HFFc6 (cell line): ENCODE measurements at regions not wholly inside any gene's neighbourhood (a gene's known extent, or its start where the extent isn't known, plus 50 kb on each side); places are given as distances from the start of the nearest gene placed in this dataset.

ENCODE experiments used
- DNase-seq: peaks from one replicate; pipeline ENCODE4 v3.0.0-alpha.2; 2018
- H3K27ac Mint-ChIP-seq: 2 replicates; pipeline ENCODE4 v1.8.0; 2020; ENCODE audit warnings: mild to moderate bottlenecking, mixed read lengths
- H3K27me3 Mint-ChIP-seq: 2 replicates; pipeline ENCODE4 v1.8.0; 2021; ENCODE audit warnings: mild to moderate bottlenecking, moderate library complexity, mixed read lengths; ENCODE audit not compliant: insufficient read depth
- H3K36me3 Mint-ChIP-seq: 2 replicates; pipeline ENCODE4 v1.8.0; 2021; ENCODE audit warnings: low read depth, mixed read lengths
- H3K4me1 Mint-ChIP-seq: 2 replicates; pipeline ENCODE4 v1.8.0; 2020; ENCODE audit warnings: low read depth, mixed read lengths
- H3K4me3 Mint-ChIP-seq: 2 replicates; pipeline ENCODE4 v1.8.0; 2020; ENCODE audit warnings: mild to moderate bottlenecking, moderate library complexity, mixed read lengths
- H3K9me3 Mint-ChIP-seq: 2 replicates; pipeline ENCODE4 v1.8.0; 2020; ENCODE audit warnings: mild to moderate bottlenecking, mixed read lengths
- TF ChIP-seq, protein P1 (sequence below): fragments of 200-600 bp; sonication (generic); IDR thresholded peaks from 2 replicates; pipeline ENCODE4 v1.5.0; 2021; ENCODE audit warnings: antibody characterized with exemption, mild to moderate bottlenecking

DNA sequence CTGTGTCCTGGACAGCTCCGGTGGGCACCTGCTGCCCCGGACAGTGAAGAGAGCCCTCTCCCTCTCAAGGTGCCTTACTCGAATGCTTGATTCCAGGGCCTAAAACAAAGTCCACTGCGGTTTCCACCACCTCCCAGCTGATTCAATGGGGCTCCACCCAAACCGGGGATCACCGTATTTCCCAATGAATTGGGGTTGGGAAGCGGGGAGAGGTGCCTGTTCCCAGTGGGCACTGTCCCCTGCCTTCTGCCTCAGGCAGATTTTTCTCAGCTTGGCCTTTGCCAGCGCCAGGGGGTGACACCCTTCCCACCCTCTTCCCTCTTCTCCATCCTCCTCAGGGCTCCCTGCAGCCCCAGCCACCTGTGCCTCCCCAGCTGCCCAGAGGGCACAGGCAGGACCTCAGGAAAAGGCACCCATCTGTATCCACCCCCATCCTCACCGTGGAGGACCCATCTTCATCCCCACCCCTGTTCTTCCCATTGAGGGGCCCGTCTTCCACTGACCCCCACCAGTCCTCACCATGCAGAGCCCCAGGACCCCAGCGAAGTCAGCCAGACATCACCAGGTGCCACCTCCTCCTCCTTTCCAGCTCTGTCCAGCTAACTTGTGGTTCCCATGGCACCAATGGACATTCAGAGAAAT lies 66.7 kb upstream of the HPCAL1 start:
- peaks cover 36% of the 10 kb centered on the region for H3K27me3 Mint-ChIP-seq
- no peaks in the 10 kb centered on the region for H3K4me1 Mint-ChIP-seq
- H3K4me3 Mint-ChIP-seq = no peak overlapping the region
- TF ChIP-seq, protein P1, sequence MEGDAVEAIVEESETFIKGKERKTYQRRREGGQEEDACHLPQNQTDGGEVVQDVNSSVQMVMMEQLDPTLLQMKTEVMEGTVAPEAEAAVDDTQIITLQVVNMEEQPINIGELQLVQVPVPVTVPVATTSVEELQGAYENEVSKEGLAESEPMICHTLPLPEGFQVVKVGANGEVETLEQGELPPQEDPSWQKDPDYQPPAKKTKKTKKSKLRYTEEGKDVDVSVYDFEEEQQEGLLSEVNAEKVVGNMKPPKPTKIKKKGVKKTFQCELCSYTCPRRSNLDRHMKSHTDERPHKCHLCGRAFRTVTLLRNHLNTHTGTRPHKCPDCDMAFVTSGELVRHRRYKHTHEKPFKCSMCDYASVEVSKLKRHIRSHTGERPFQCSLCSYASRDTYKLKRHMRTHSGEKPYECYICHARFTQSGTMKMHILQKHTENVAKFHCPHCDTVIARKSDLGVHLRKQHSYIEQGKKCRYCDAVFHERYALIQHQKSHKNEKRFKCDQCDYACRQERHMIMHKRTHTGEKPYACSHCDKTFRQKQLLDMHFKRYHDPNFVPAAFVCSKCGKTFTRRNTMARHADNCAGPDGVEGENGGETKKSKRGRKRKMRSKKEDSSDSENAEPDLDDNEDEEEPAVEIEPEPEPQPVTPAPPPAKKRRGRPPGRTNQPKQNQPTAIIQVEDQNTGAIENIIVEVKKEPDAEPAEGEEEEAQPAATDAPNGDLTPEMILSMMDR = no peak
- H3K27ac Mint-ChIP-seq = no peak overlapping the region
- H3K9me3 Mint-ChIP-seq = no peaks in the 10 kb centered on the region
- H3K36me3 Mint-ChIP-seq = no peaks in the 10 kb centered on the region
- no peak for DNase-seq

GRCh38 chr2:10236571-10237391 lies 65.9 kb upstream of the HPCAL1 start:
- Mint-ChIP-seq H3K27ac (no peak overlapping the region), H3K4me3 (no peak overlapping the region), H3K36me3 (no peaks in the 10 kb centered on the region), H3K4me1 (no peaks in the 10 kb centered on the region), H3K27me3 (peaks cover 34% of the 10 kb centered on the region), H3K9me3 (no peaks in the 10 kb centered on the region)
- DNase-seq = no peak
- TF ChIP-seq, protein P1 = no peak

DNA sequence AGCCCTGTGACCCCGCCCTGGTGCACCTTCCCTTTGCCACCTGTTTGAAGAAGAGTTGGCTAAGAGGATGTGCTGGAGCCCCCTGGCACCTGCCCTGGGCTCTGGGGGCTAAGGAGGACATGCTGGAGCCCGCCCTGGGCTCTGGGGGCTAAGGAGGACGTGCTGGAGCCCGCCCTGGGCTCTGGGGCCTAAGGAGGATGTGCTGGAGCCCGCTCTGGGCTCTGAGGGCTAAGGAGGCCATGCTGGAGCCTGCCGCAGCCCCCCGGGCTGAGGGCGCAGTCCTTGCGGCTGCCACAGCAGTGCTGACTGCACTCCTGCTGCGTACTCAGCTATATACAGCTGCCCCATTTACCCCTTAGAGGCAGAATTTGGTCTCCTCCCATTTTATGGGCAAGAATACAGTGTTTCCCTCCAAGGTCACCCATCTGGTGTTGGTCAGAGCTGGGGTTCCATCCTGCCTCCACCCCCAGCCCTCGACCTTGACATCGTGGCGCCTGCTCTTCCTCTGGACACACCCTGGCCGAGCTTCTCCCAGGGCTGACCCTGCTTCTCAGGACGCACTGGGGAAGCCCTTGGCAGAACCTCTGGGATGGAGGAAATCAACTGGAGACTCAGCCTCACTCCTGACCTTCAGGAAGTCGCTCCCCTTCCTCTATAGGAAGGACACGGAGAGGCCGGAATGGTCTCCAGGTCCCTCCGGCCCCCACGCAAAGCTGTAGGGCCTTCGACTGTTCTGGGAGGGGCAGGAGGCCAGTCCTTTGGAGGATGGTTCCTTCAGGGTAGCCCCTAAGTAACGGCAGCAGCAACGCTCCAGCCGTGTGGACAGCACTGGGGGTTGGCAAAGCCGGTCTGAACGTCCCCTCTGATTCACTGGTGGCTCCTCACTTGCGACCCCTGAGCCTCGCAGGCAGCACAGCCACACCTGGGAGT lies 65.0 kb upstream of the HPCAL1 start:
- no peaks in the 10 kb centered on the region for H3K9me3 Mint-ChIP-seq
- DNase-seq = no peak
- H3K4me1 Mint-ChIP-seq = no peaks in the 10 kb centered on the region
- peaks cover 34% of the 10 kb centered on the region for H3K27me3 Mint-ChIP-seq
- H3K27ac Mint-ChIP-seq = no peak overlapping the region
- TF ChIP-seq, protein P1 = no peak
- H3K36me3 Mint-ChIP-seq = no peaks in the 10 kb centered on the region
- H3K4me3 Mint-ChIP-seq = no peak overlapping the region

GRCh38 chr2:10238396-10238795 lies 64.3 kb upstream of the HPCAL1 start:
- DNase-seq = no peak
- TF ChIP-seq, protein P1 = no peak
- Mint-ChIP-seq H3K36me3 (no peaks in the 10 kb centered on the region), H3K4me3 (no peak overlapping the region), H3K27me3 (peaks cover 33% of the 10 kb centered on the region), H3K4me1 (no peaks in the 10 kb centered on the region), H3K27ac (no peak overlapping the region), H3K9me3 (no peaks in the 10 kb centered on the region)

DNA sequence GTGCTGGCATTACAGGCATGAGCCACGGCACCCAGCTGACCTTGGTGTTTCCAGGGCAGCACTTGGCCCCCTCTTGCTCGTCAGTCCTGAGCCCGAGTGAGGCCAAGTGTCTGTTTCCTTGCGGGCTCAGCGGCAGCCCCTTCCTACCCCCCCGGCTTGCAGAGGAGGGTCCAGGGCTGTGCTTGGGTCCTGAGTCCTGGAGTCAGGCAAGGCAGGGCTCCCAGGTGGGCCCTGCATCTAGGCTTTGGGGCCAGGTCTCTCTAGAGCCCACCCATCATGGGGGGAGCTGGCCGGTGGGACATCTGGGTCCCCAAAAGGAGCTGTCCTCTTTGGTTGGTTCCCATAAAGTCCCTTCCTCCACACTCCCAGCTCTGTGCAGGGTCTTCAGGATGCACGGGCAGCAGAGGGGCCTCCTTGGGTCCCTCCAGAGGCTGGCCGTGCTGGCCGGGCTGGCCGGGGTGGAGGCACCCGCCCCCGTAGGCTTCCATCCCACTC lies 63.7 kb upstream of the HPCAL1 start:
- Mint-ChIP-seq H3K27me3 (peaks cover 35% of the 10 kb centered on the region), H3K4me3 (no peak overlapping the region), H3K9me3 (no peaks in the 10 kb centered on the region), H3K36me3 (no peaks in the 10 kb centered on the region), H3K27ac (no peak overlapping the region), H3K4me1 (no peaks in the 10 kb centered on the region)
- DNase-seq = no peak
- TF ChIP-seq, protein P1 = no peak
